ENCODE measurements at regions not wholly inside any gene's neighbourhood (a gene's known extent, or its start where the extent isn't known, plus 50 kb on each side); places are given as distances from the start of the nearest gene placed in this dataset.

DNA sequence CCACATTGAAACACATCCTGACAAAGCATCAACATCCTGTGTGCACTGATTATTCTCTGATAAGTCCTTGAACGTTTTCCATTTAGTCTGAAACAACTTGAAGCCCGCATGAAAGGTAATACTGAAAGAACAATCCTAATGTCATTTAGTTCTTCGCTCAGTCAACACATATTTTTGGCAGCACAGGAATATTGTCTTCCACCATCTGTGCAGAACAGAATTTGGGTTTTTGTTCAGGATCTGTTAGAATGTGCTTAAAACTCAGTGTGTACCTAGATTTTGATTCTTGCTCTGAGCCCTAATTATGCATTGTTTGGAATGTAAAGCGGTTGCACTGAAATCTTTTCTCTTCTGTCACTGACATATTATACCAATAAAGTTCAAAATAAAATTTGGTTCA is 1036.6 kb downstream of the CDH11 start:
- no peak for TF ChIP-seq POLR2A (IDR thresholded peaks at IDR 0.05)
- TF ChIP-seq, protein P1, sequence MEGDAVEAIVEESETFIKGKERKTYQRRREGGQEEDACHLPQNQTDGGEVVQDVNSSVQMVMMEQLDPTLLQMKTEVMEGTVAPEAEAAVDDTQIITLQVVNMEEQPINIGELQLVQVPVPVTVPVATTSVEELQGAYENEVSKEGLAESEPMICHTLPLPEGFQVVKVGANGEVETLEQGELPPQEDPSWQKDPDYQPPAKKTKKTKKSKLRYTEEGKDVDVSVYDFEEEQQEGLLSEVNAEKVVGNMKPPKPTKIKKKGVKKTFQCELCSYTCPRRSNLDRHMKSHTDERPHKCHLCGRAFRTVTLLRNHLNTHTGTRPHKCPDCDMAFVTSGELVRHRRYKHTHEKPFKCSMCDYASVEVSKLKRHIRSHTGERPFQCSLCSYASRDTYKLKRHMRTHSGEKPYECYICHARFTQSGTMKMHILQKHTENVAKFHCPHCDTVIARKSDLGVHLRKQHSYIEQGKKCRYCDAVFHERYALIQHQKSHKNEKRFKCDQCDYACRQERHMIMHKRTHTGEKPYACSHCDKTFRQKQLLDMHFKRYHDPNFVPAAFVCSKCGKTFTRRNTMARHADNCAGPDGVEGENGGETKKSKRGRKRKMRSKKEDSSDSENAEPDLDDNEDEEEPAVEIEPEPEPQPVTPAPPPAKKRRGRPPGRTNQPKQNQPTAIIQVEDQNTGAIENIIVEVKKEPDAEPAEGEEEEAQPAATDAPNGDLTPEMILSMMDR (IDR thresholded peaks at IDR 0.05): no peak

Measured in uterus (tissue), 2 donors.